ENCODE measurements at regions not wholly inside any gene's neighbourhood (a gene's known extent, or its start where the extent isn't known, plus 50 kb on each side); places are given as distances from the start of the nearest gene placed in this dataset.

DNA sequence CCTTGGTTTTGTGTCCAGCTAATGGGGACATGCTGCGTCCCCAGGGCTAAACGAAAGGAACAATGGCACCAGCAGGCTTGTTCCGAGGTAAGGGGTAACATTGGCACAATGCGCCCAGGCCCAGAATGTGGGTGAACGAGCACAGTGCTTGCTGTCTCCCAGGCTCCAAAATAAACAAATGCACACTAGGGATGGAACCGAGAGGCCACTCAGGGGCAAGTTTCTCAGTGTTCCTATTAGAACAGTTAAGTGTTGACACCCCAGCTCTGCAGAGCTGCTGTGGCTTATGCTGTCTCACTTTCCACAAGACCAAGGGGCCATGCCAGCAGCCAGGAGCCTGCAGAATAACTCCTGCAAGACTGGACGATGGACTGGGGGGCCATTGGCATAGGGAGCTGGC, 492.4 kb downstream of the GADD45G start:
- Histone ChIP-seq H3K9ac (ENCODE audit: control insufficient read depth, extremely low read depth, insufficient read depth, low read length) (no peak overlapping the region), H2AFZ (ENCODE audit: control insufficient read depth, low read length) (no peak overlapping the region), H3K9me3 (ENCODE audit: control insufficient read depth, low read depth, low read length) (no peaks in the 10 kb centered on the region), H3K4me3 (ENCODE audit: control insufficient read depth in 2 of 3, extremely low read depth in 1 of 3, insufficient read depth in 2 of 3, low read depth in 1 of 3, low read length in 3 of 3) (no peak overlapping the region), H3K36me3 (ENCODE audit: control insufficient read depth in 2 of 2, extremely low read depth in 1 of 2, insufficient read depth in 2 of 2, low read length in 2 of 2) (no peaks in the 10 kb centered on the region), H3K4me1 (ENCODE audit: control insufficient read depth, extremely low read depth, insufficient read depth, low read length) (no peaks in the 10 kb centered on the region), H3K79me2 (ENCODE audit: control insufficient read depth, insufficient read depth, low read length) (no peaks in the 10 kb centered on the region), H4K20me1 (ENCODE audit: control insufficient read depth, extremely low read depth, insufficient read depth, low read length) (no peaks in the 10 kb centered on the region), H3K9me1 (ENCODE audit: control insufficient read depth, extremely low read depth, insufficient read depth, low read length) (no peaks in the 10 kb centered on the region), H3K27me3 (ENCODE audit: control insufficient read depth, extremely low read depth, insufficient read depth, low read length) (peaks cover 6% of the 10 kb centered on the region), H3K4me2 (ENCODE audit: control insufficient read depth, extremely low read depth, insufficient read depth, low read depth, low read length) (no peak overlapping the region), H3K27ac (ENCODE audit: control insufficient read depth, insufficient read depth, low read length) (no peak overlapping the region)
- no peak for TF ChIP-seq EZH2 (IDR thresholded peaks at IDR 0.05; ENCODE audit: low read length)
- TF ChIP-seq, protein P1, sequence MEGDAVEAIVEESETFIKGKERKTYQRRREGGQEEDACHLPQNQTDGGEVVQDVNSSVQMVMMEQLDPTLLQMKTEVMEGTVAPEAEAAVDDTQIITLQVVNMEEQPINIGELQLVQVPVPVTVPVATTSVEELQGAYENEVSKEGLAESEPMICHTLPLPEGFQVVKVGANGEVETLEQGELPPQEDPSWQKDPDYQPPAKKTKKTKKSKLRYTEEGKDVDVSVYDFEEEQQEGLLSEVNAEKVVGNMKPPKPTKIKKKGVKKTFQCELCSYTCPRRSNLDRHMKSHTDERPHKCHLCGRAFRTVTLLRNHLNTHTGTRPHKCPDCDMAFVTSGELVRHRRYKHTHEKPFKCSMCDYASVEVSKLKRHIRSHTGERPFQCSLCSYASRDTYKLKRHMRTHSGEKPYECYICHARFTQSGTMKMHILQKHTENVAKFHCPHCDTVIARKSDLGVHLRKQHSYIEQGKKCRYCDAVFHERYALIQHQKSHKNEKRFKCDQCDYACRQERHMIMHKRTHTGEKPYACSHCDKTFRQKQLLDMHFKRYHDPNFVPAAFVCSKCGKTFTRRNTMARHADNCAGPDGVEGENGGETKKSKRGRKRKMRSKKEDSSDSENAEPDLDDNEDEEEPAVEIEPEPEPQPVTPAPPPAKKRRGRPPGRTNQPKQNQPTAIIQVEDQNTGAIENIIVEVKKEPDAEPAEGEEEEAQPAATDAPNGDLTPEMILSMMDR (optimal IDR thresholded peaks at IDR 0.05 in 1 of 3, IDR thresholded peaks at IDR 0.05 in 1 of 3, conservative IDR thresholded peaks at IDR 0.05 in 1 of 3; ENCODE audit: extremely low read depth in 1 of 3, insufficient read depth in 2 of 3, low read length in 3 of 3) = no peak
- DNase-seq (ENCODE audit: low read depth, low spot score) = no peak
- no peak for FAIRE-seq
- dilution Hi-C loops (cut with MboI; ENCODE audit: extremely low pct_ligation_motif_present, low sequenced_read_pairs) = no loop called here

DNA sequence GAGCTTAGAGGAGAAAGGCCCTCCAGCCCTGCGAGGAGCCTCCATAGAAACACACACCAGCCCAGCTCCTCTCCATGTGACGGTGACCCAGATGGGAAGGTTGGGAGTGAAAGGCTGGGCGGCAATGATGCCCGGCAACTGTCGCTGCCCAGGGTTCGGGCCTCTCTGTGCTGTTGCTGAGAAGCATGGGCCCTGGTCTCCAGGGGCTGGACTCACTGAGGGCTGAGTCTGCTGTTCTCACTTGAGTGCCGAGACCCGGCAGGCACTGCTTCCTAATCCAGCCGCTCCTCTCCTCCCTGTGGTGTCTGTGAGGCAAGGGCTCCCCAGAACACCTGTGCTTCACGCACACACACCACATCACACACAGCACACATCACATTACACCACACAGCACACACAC, 493.6 kb downstream of the GADD45G start:
- H3K79me2 ChIP-seq (ENCODE audit: control insufficient read depth, insufficient read depth, low read length) = no peaks in the 10 kb centered on the region
- no peaks in the 10 kb centered on the region for H3K9me1 ChIP-seq (ENCODE audit: control insufficient read depth, extremely low read depth, insufficient read depth, low read length)
- no peaks in the 10 kb centered on the region for H3K36me3 ChIP-seq (ENCODE audit: control insufficient read depth in 2 of 2, extremely low read depth in 1 of 2, insufficient read depth in 2 of 2, low read length in 2 of 2)
- TF ChIP-seq, protein P1 (optimal IDR thresholded peaks at IDR 0.05 in 1 of 3, IDR thresholded peaks at IDR 0.05 in 1 of 3, conservative IDR thresholded peaks at IDR 0.05 in 1 of 3; ENCODE audit: extremely low read depth in 1 of 3, insufficient read depth in 2 of 3, low read length in 3 of 3) = no peak
- TF ChIP-seq EZH2 (IDR thresholded peaks at IDR 0.05; ENCODE audit: low read length) = no peak
- no peak overlapping the region for H2AFZ ChIP-seq (ENCODE audit: control insufficient read depth, low read length)
- H3K4me2 ChIP-seq (ENCODE audit: control insufficient read depth, extremely low read depth, insufficient read depth, low read depth, low read length) = no peak overlapping the region
- no peaks in the 10 kb centered on the region for H3K4me1 ChIP-seq (ENCODE audit: control insufficient read depth, extremely low read depth, insufficient read depth, low read length)
- no peak overlapping the region for H3K9ac ChIP-seq (ENCODE audit: control insufficient read depth, extremely low read depth, insufficient read depth, low read length)
- H3K9me3 ChIP-seq (ENCODE audit: control insufficient read depth, low read depth, low read length) = no peaks in the 10 kb centered on the region
- peaks cover 6% of the 10 kb centered on the region for H3K27me3 ChIP-seq (ENCODE audit: control insufficient read depth, extremely low read depth, insufficient read depth, low read length)
- H3K27ac ChIP-seq (ENCODE audit: control insufficient read depth, insufficient read depth, low read length) = no peak overlapping the region
- FAIRE-seq (no peak), DNase-seq (ENCODE audit: low read depth, low spot score) (no peak)
- no peak overlapping the region for H3K4me3 ChIP-seq (ENCODE audit: control insufficient read depth in 2 of 3, extremely low read depth in 1 of 3, insufficient read depth in 2 of 3, low read depth in 1 of 3, low read length in 3 of 3)
- dilution Hi-C loops (cut with MboI; ENCODE audit: extremely low pct_ligation_motif_present, low sequenced_read_pairs) = no loop called here
- no peaks in the 10 kb centered on the region for H4K20me1 ChIP-seq (ENCODE audit: control insufficient read depth, extremely low read depth, insufficient read depth, low read length)

Measured in keratinocyte (primary cell).